Activated naive CD8-positive, alpha-beta T cell treated with anti-CD3 and anti-CD28 coated beads, Interleukin-2, amount 10 ng/mL, durations not matched to agents 7 days and 5 days (primary cell): ENCODE measurements at regions not wholly inside any gene's neighbourhood (a gene's known extent, or its start where the extent isn't known, plus 50 kb on each side); places are given as distances from the start of the nearest gene placed in this dataset.

Experiments
- ATAC-seq: fragments of 150-1000 bp; cut with Tn5 transposase; one replicate; pipeline ENCODE4 v1.10.0; 2021; ENCODE audit warnings: low read depth, moderate library complexity
- POLR2A ChIA-PET: fragments of 350-600 bp; sonication (Branson Sonifier 250); formaldehyde crosslinking; loops from one replicate; lab custom pipeline; 2021; ENCODE audit warnings: antibody characterized with exemption; lab: Charles Lee
- DNase-seq: peaks from one replicate; pipeline ENCODE4 v3.0.0; 2021
- H3K27ac Mint-ChIP-seq: one replicate; pipeline ENCODE4 v1.8.0; 2022; ENCODE audit warnings: mild to moderate bottlenecking, mixed read lengths
- H3K27me3 Mint-ChIP-seq: one replicate; pipeline ENCODE4 v1.8.0; 2022; ENCODE audit warnings: mild to moderate bottlenecking, moderate library complexity, mixed read lengths
- H3K36me3 Mint-ChIP-seq: one replicate; pipeline ENCODE4 v1.8.0; 2021; ENCODE audit warnings: mild to moderate bottlenecking, mixed read lengths
- H3K4me1 Mint-ChIP-seq: one replicate; pipeline ENCODE4 v1.8.0; 2021; ENCODE audit warnings: mixed read lengths
- H3K4me3 Mint-ChIP-seq: one replicate; pipeline ENCODE4 v1.8.0; 2022; ENCODE audit warnings: mild to moderate bottlenecking, moderate library complexity, mixed read lengths
- H3K9me3 Mint-ChIP-seq: one replicate; pipeline ENCODE4 v1.8.0; 2021; ENCODE audit warnings: mixed read lengths

DNA sequence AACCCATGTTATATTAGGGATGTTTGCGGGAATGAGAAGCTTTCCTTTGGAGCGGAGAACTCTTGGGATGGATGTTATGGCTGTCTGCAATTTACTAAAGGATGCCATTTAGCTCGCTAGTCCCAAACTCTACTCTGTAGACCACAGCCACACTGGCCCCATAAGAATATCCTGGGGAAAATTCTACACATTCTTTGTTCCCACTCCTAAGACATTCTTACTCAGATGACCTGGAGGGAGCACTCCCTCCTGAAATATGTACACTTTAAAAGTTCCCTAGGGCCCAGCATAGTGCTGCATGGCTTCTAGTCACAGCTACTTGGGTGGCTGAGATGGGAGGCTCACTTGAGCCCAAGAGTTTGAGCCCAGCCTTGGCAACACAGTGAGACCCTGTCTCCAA lies 288.7 kb upstream of the RORA start:
- ATAC-seq (no peak), DNase-seq (no peak)
- Mint-ChIP-seq H3K27me3 (peaks cover 2% of the 10 kb centered on the region), H3K27ac (no peak overlapping the region), H3K4me3 (no peak overlapping the region), H3K9me3 (no peaks in the 10 kb centered on the region), H3K36me3 (no peaks in the 10 kb centered on the region), H3K4me1 (no peaks in the 10 kb centered on the region)
- POLR2A ChIA-PET: no interaction called here

DNA sequence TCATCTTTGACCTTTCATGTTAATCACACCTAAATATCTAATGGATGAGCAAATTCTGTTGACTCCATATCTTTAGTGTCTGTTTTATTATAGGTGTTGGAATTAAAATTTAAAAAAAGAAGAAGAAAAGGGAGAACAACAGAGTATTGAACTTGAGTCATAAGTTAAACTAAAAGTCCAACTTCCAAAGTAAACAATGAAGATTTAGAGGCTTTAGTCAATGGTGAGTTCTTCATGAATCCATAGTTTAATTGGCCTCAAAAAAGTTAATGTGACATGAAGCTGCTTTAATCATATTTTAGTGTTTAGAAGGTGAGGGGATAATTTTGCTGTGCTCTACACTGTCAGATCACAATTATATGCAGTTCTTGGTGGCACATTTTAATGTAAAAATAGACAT lies 288.2 kb upstream of the RORA start:
- POLR2A ChIA-PET: no interaction called here
- Mint-ChIP-seq H3K27ac (no peak overlapping the region), H3K4me1 (no peaks in the 10 kb centered on the region), H3K36me3 (no peaks in the 10 kb centered on the region), H3K9me3 (no peaks in the 10 kb centered on the region), H3K27me3 (peaks cover 2% of the 10 kb centered on the region), H3K4me3 (no peak overlapping the region)
- DNase-seq (no peak), ATAC-seq (no peak)

DNA sequence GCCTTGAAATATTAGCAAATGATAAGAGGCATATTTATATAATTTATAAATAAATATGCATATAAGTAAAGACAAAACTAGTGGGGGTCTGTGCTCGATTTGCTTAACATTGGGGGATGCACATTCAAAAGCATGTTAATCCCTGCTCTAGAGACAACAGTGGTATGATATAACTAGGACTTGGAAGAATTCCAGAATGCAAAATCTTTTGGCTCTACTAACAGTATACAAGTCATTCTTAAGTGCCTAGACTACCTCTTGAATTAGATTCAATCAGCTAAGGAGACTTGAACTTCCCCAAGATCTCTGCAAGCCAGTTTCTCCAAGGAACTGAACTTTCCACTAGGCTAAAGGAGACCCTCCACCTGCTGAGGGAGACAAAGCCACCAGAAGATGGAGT lies 282.7 kb upstream of the RORA start:
- no peaks in the 10 kb centered on the region for H3K36me3 Mint-ChIP-seq

DNA sequence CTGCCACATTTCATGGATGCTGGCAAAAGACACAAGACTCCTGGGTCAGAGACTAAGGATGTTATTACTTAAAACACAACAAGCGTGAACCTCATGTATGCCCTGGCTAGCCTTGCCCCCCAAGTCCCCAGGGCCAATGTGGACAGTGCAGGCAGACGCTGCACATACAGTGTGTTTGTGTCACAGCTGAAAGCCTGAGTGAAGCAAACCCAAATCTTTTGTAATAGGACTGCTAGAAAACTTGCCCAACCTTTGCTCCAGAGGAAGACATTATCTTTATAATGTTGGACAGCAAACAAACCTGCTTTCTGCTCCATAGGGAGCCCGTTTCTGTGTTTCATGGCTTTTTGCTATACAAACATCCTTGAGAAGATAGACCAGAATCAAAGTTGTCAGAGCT lies 282.0 kb upstream of the RORA start:
- Mint-ChIP-seq H3K27ac (no peak overlapping the region), H3K4me1 (no peaks in the 10 kb centered on the region), H3K9me3 (no peaks in the 10 kb centered on the region), H3K27me3 (peaks cover 13% of the 10 kb centered on the region), H3K36me3 (no peaks in the 10 kb centered on the region), H3K4me3 (no peak overlapping the region)
- POLR2A ChIA-PET: no interaction called here
- no peak for ATAC-seq
- no peak for DNase-seq

More for the DNA sequence above, 282.7 kb upstream of the RORA start:
- ATAC-seq (no peak), DNase-seq (no peak)
- Mint-ChIP-seq H3K4me3 (no peak overlapping the region), H3K27ac (no peak overlapping the region), H3K4me1 (no peaks in the 10 kb centered on the region), H3K9me3 (no peaks in the 10 kb centered on the region), H3K27me3 (peaks cover 11% of the 10 kb centered on the region)
- POLR2A ChIA-PET: no interaction called here

DNA sequence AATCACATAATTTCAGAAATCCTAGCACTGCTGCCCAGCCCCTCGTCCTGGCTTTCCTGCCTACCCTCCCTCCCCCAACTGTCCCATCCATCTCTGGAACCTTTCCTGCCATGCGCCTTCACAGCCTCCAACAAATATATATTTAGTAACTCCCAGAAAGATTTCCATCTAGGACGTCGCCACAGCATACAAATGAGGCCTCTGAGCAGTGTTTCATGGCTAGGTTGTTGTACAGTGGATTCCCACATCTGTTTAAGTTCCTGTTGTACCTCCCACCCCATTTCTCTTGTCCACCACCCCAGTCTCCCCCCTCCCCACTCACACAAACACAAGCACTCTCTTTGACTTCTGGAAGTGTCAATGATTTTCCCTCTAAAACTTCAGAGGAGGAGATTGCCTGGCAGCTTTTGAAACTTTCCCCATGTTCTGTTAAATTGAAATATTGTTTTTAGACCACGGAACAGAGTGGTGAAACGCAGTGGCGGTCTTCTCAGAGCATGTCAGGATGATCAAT lies 280.3 kb upstream of the RORA start:
- no peak overlapping the region for H3K27ac Mint-ChIP-seq
- POLR2A ChIA-PET: no interaction called here
- ATAC-seq: no peak
- peaks cover 13% of the 10 kb centered on the region for H3K27me3 Mint-ChIP-seq
- H3K36me3 Mint-ChIP-seq: no peaks in the 10 kb centered on the region
- H3K4me3 Mint-ChIP-seq: no peak overlapping the region
- no peaks in the 10 kb centered on the region for H3K9me3 Mint-ChIP-seq
- DNase-seq: no peak
- no peaks in the 10 kb centered on the region for H3K4me1 Mint-ChIP-seq

DNA sequence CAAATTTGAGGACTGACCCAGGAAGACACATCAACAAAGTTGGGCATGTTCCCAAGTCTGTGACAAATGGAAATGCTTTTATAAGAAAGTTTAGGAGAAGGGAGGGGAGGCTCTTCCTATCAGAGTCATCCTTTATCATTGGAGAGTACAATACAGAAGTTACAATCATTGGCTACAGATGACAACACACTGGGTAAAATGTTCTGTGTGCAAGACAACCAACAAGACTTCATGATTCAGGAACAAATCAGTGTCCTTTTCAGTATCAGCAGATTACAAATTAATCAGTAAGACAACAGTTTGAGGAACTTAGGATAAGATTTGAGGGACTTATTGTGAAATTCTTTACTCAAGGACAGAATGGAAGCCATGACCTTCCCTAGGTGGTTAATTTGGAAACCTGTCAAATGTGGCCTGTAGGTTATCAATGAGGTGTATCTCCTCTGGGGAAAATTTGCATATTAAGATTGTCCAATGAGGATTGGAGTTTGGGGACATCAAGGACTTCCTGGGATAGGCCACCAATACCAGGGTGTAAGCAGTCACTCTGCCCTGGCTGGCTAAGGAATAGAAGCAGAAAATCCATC lies 274.4 kb upstream of the RORA start:
- Mint-ChIP-seq H3K27me3 (peaks cover 21% of the 10 kb centered on the region), H3K9me3 (no peaks in the 10 kb centered on the region), H3K4me1 (no peaks in the 10 kb centered on the region), H3K36me3 (no peaks in the 10 kb centered on the region), H3K27ac (no peak overlapping the region), H3K4me3 (no peak overlapping the region)
- ATAC-seq (no peak), DNase-seq (no peak)
- POLR2A ChIA-PET: no interaction called here

DNA sequence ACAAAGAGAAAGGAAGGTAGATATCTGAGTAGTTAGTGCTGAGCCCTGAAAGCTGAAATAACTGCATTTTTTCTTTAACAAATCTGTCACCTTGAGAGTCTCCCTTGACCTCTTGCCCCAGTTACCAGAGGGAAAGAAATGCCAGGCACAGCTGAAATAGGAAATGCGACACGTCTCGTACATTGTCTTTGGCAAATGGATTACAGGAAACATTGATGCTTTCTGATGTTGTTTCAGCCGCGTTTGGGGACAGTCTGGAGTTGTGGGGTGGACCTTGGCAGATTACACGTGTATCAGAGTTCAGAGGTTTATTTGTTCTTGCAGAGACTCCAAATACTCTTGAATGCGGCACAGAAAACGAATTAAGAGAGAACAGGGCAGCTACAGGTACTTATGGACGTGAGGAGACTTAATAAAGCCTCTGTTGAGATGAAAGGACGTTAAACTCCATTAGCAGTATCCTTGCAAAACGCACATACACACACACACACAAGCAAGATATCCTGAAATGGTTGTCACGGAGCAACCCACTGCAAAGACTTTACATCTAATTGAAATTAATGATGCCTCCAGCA lies 272.8 kb upstream of the RORA start:
- DNase-seq (no peak), ATAC-seq (no peak)
- POLR2A ChIA-PET: no interaction called here
- H3K27ac Mint-ChIP-seq: no peak overlapping the region
- H3K27me3 Mint-ChIP-seq: peaks cover 21% of the 10 kb centered on the region
- H3K9me3 Mint-ChIP-seq: no peaks in the 10 kb centered on the region
- no peaks in the 10 kb centered on the region for H3K4me1 Mint-ChIP-seq
- no peak overlapping the region for H3K4me3 Mint-ChIP-seq
- H3K36me3 Mint-ChIP-seq: no peaks in the 10 kb centered on the region

DNA sequence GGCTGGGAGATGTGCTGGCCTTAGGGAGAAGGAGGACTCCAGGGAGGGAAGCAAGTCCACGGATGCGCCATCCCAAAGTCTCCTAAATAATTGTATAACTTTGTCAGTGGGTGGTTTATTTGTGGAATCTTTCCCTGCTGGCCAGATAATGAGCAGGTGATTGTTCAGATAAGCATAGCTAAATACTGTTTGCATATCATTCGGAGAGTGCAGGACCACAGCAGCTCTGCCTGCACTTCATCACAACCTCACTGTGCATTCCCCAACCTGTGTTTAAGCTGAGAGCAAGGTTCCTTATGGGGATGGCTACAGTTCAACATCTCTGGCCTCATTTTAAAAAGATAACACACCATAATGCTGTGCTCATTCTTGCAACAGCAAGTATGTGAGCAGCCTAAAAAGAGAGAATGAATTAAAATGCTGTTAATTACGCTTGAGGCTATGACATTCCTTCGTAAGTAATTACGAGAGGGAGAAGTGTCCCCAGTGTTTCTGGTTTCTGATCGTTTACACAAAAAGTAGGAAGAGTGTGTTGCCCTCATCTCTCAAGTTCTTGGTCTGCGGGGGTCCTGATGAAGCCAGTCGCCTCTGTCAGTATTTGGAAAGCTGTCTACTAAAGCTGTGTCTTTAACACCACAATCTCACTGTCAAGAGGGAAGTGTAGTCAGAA lies 272.0 kb upstream of the RORA start:
- peaks cover 19% of the 10 kb centered on the region for H3K27me3 Mint-ChIP-seq
- H3K36me3 Mint-ChIP-seq: no peaks in the 10 kb centered on the region
- ATAC-seq (no peak), DNase-seq (no peak)
- H3K4me3 Mint-ChIP-seq: no peak overlapping the region
- no peak overlapping the region for H3K27ac Mint-ChIP-seq
- no peaks in the 10 kb centered on the region for H3K4me1 Mint-ChIP-seq
- no peaks in the 10 kb centered on the region for H3K9me3 Mint-ChIP-seq
- POLR2A ChIA-PET: no interaction called here

DNA sequence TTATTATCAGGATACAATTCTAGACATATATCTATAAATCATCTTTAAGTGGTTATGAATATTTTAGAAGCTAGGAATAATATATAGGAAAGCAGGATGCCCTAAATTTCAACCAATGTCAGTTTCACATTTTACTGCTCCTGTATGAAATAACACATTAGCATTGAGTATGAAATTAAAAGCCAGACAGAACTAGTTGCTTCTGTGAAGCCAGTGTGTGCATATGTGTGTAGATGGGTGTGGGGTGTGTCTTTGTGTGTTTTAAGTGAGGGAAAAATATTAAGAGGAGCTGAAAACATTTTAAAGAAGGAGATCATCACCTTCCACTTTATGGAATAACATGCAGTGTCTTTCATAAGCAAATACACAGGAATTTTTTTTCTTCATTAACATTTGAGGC lies 271.4 kb upstream of the RORA start:
- Mint-ChIP-seq H3K36me3 (no peaks in the 10 kb centered on the region), H3K9me3 (no peaks in the 10 kb centered on the region), H3K4me3 (no peak overlapping the region), H3K27me3 (peaks cover 19% of the 10 kb centered on the region), H3K27ac (no peak overlapping the region), H3K4me1 (no peaks in the 10 kb centered on the region)
- POLR2A ChIA-PET: no interaction called here
- no peak for ATAC-seq
- no peak for DNase-seq

DNA sequence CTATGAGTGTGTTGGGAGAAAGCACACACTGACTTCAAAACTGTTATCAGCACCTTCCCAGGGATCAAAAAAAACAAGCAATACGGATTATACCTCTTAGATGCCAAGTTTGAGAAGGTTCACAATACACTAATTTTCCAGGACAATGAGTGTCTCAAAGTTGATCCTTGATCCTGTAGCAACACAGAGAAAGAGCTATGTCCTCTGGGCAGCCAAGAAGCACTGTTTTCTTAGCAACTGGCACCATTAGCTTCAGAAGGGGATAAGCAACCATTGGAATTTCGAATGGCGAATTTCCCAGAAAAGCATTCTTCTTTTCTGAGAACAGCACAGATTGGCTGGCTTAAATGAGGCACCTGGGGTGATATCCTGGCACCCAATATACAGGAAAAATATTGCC lies 270.3 kb upstream of the RORA start:
- DNase-seq: no peak
- no peak for ATAC-seq
- Mint-ChIP-seq H3K27ac (no peak overlapping the region), H3K36me3 (no peaks in the 10 kb centered on the region), H3K27me3 (peaks cover 19% of the 10 kb centered on the region), H3K4me3 (no peak overlapping the region), H3K4me1 (no peaks in the 10 kb centered on the region), H3K9me3 (no peaks in the 10 kb centered on the region)
- POLR2A ChIA-PET: no interaction called here

DNA sequence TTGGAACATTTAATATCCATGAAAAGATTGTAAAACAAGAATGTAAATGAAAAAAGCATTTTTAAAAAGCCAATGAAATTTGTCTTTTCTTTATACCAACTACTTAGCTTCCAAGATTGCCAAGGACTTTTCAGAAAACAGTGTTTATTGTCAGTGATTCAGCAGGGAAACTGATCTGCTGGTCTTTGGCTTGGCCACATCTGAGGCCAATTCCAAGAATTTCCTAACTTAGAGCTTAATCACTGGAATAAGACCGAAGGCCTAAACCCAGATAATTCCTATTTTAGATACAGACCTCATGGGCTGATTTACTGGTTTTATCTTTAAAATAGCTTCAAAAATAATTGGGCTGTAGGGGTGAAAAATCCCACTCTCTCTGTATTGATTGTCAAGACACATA lies 260.5 kb upstream of the RORA start:
- Mint-ChIP-seq H3K4me3 (no peak overlapping the region), H3K27me3 (peaks cover 18% of the 10 kb centered on the region), H3K4me1 (no peaks in the 10 kb centered on the region), H3K36me3 (no peaks in the 10 kb centered on the region), H3K27ac (no peak overlapping the region), H3K9me3 (no peaks in the 10 kb centered on the region)
- POLR2A ChIA-PET: no interaction called here
- no peak for DNase-seq
- ATAC-seq: no peak

DNA sequence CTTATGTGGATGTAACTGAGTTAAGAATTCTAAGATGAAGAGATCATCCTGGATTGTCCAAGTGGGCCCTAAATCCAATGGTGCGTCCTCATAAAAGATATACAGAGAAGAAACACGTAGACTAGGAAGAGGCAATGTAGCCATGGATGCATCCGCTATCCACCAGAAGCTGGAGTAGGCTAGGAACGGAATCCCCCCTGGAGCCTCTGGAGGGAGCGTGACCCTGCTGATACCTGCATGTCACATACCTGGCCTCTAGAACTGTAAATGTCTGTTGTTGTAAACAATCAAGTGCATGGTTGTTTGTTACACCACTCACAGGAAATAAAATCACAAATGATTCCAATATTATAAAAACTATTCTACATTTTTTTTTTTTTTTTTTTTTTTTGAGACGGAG lies 254.5 kb upstream of the RORA start:
- Mint-ChIP-seq H3K27me3 (peaks cover 18% of the 10 kb centered on the region), H3K4me1 (no peaks in the 10 kb centered on the region)
- no peak for ATAC-seq

DNA sequence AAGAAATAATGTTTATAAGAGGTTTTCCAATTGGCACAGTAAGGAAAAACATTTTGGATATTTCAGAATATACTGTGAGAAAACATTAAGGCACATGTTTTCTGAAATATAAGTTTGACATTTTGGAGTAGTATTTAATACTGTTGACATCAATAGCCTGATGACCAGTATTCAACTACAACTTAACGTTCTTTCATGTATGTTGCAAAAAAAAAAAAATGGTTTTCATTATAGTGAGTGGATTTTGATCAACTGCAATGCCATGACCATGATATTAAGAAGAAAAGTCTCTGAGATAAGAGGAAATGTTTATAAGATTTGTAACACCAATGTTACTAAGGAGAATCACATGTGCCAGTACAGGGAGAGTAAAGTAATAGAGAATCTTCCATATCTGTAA lies 252.8 kb upstream of the RORA start:
- DNase-seq (no peak), ATAC-seq (no peak)
- H3K4me3 Mint-ChIP-seq: no peak overlapping the region
- no peaks in the 10 kb centered on the region for H3K4me1 Mint-ChIP-seq
- no peaks in the 10 kb centered on the region for H3K36me3 Mint-ChIP-seq
- H3K27ac Mint-ChIP-seq: no peak overlapping the region
- no peaks in the 10 kb centered on the region for H3K9me3 Mint-ChIP-seq
- POLR2A ChIA-PET: no interaction called here
- peaks cover 14% of the 10 kb centered on the region for H3K27me3 Mint-ChIP-seq

More for the DNA sequence above, 254.5 kb upstream of the RORA start:
- no peak for DNase-seq
- H3K36me3 Mint-ChIP-seq: no peaks in the 10 kb centered on the region
- no peaks in the 10 kb centered on the region for H3K9me3 Mint-ChIP-seq
- H3K27ac Mint-ChIP-seq: no peak overlapping the region
- no peak overlapping the region for H3K4me3 Mint-ChIP-seq
- POLR2A ChIA-PET: no interaction called here

DNA sequence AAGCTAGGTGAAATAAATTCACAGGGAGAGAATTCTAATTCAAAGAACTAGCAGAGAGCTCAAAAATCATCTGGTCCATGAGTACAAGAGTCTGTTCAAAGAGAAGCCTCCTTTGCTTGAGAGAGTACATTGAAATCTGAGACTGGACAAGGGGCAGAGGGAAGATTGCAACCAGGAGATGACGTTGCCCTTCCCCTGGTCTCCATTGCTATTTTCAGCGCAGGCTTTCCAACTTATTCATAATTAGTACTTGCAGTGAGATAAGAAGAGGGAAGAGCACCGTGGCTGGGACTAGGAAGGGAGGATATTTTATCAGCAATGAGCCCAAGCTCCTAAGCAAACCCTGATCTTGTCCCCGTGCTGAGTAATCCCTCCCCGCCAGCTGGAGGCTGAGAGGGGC lies 251.8 kb upstream of the RORA start:
- no peak for ATAC-seq
- no peak for DNase-seq
- no peaks in the 10 kb centered on the region for H3K9me3 Mint-ChIP-seq
- H3K4me3 Mint-ChIP-seq: no peak overlapping the region
- H3K36me3 Mint-ChIP-seq: no peaks in the 10 kb centered on the region
- H3K27ac Mint-ChIP-seq: no peak overlapping the region
- POLR2A ChIA-PET: no interaction called here
- peaks cover 12% of the 10 kb centered on the region for H3K27me3 Mint-ChIP-seq
- no peaks in the 10 kb centered on the region for H3K4me1 Mint-ChIP-seq
